OCI-LY7 (cell line): ENCODE measurements at regions not wholly inside any gene's neighbourhood (a gene's known extent, or its start where the extent isn't known, plus 50 kb on each side); places are given as distances from the start of the nearest gene placed in this dataset.

Experiments
- BruUV-seq: library from RNA; stranded (reverse); fragments of 400-500 nt; replicated peaks from 2 replicates; lab custom pipeline; 2021; lab: Mats Ljungman, UMichigan
- CTCF ChIA-PET: fragments of 300-600 bp; sonication (Branson Sonifier 250); formaldehyde crosslinking; loops from one replicate; lab custom pipeline; 2022; ENCODE audit warnings: antibody characterized with exemption; ENCODE audit not compliant: unreplicated experiment; lab: Charles Lee
- POLR2A ChIA-PET: fragments of 300-600 bp; sonication (Branson Sonifier 250); formaldehyde crosslinking; loops from one replicate; lab custom pipeline; 2022; ENCODE audit warnings: antibody characterized with exemption; lab: Charles Lee
- DNase-seq: peaks from one replicate; pipeline ENCODE4 v3.0.0-alpha.2; 2015; ENCODE audit warnings: low spot score
- H2AFZ ChIP-seq: fragments of 200-600 bp; sonication (generic), shearing (Covaris generic); 2 replicates; pipeline ENCODE4 v1.6.1; 2014; ENCODE audit warnings: mild to moderate bottlenecking, antibody characterized with exemption, low read length, moderate library complexity
- H3K27ac ChIP-seq: fragments of 200-600 bp; sonication (generic); 2 replicates; pipeline ENCODE4 v1.5.1; 2014; ENCODE audit warnings: mixed run types, low read depth, mild to moderate bottlenecking, moderate library complexity, low read length, inconsistent platforms; ENCODE audit not compliant: poor library complexity, severe bottlenecking
- H3K36me3 ChIP-seq: fragments of 200-600 bp; sonication (generic); 2 replicates; pipeline ENCODE4 v1.6.1; 2014; ENCODE audit warnings: mild to moderate bottlenecking, antibody characterized with exemption, low read length, moderate library complexity, mixed read lengths; ENCODE audit not compliant: insufficient read depth
- H3K4me1 ChIP-seq: fragments of 200-600 bp; sonication (generic); 2 replicates; pipeline ENCODE4 v1.5.1; 2014; ENCODE audit warnings: mild to moderate bottlenecking, low read length; ENCODE audit not compliant: insufficient read depth, poor library complexity, severe bottlenecking
- H3K4me2 ChIP-seq: fragments of 200-600 bp; sonication (generic); 2 replicates; pipeline ENCODE4 v1.6.1; 2014; ENCODE audit warnings: mild to moderate bottlenecking, low read length
- H3K4me3 ChIP-seq: fragments of 200-600 bp; sonication (generic); 2 replicates; pipeline ENCODE4 v1.5.1; 2014; ENCODE audit warnings: mild to moderate bottlenecking, low read depth, low read length; ENCODE audit not compliant: poor library complexity, severe bottlenecking
- H3K79me2 ChIP-seq: fragments of 200-600 bp; sonication (generic); 2 replicates; pipeline ENCODE4 v1.6.1; 2016; ENCODE audit warnings: low read depth, mild to moderate bottlenecking, low read length, moderate library complexity, mixed read lengths; ENCODE audit not compliant: insufficient read depth
- H3K9me2 ChIP-seq: fragments of 200-600 bp; sonication (generic); 2 replicates; pipeline ENCODE4 v1.6.1; 2016; ENCODE audit warnings: mild to moderate bottlenecking, low read length, mixed read lengths; ENCODE audit not compliant: insufficient read depth
- H3K9me3 ChIP-seq: fragments of 200-600 bp; sonication (generic); 2 replicates; pipeline ENCODE4 v1.6.1; 2014; ENCODE audit warnings: mild to moderate bottlenecking, mixed run types, low read length, mixed read lengths
- H4K20me1 ChIP-seq: fragments of 200-600 bp; sonication (generic); 2 replicates; pipeline ENCODE4 v1.6.1; 2014; ENCODE audit warnings: mild to moderate bottlenecking, antibody characterized with exemption, low read length, moderate library complexity, mixed read lengths; ENCODE audit not compliant: insufficient read depth
- CTCF ChIP-seq: fragments of 200-600 bp; sonication (generic); conservative IDR thresholded peaks from 2 replicates; pipeline ENCODE4 v1.5.1; 2014; ENCODE audit warnings: mild to moderate bottlenecking, antibody characterized with exemption, low read length, moderate library complexity, mixed read lengths
- EZH2phosphoT487 ChIP-seq: fragments of 200-600 bp; sonication (generic); IDR thresholded peaks from 2 replicates; pipeline ENCODE4 v1.6.1; 2018; ENCODE audit warnings: low read depth, borderline replicate concordance, mild to moderate bottlenecking, mixed run types, antibody characterized with exemption, low read length, moderate library complexity, mixed read lengths
- intact Hi-C: fragments of 100-400 bp; cut with micrococcal nuclease; formaldehyde crosslinking; loops from one replicate; pipeline ENCODE4 v1.10.0; 2022; ENCODE audit not compliant: unreplicated experiment

DNA sequence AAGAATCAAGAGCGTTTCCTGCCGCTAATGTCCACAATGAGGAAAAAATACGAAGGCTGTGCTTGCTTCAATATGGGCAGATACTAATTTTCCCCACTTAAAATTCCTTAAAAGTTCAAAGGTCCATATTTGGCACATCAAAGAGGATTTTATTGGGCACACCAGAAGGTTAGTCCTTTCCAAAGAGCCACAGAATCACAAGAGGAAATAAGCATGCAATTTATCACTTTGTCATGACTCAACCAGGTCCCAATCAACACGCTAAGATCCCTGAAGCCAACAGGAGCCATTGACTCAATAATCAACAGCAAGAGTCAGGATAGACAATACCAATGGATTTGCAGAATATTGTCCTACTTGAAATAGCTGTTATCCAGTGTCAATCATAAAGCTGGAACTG lies 80.6 kb downstream of the MAP1LC3B2 start:
- no TSS peak for BruUV-seq
- Histone ChIP-seq H3K4me2 (no peak overlapping the region), H3K27ac (no peak overlapping the region), H3K36me3 (no peaks in the 10 kb centered on the region), H3K9me2 (no peaks in the 10 kb centered on the region), H3K79me2 (no peaks in the 10 kb centered on the region), H3K4me1 (no peaks in the 10 kb centered on the region), H2AFZ (no peak overlapping the region), H3K9me3 (no peaks in the 10 kb centered on the region), H3K4me3 (no peak overlapping the region), H4K20me1 (no peaks in the 10 kb centered on the region)
- POLR2A ChIA-PET, result no interaction called here
- intact Hi-C loops, result no loop called here
- DNase-seq, result no peak
- TF ChIP-seq EZH2phosphoT487 (no peak), CTCF (no peak)
- CTCF ChIA-PET, result no interaction called here

- H3K9me3 ChIP-seq, result no peaks in the 10 kb centered on the region
- ChIA-PET POLR2A (no interaction called here), CTCF (no interaction called here)
- BruUV-seq, result no TSS peak
- no peaks in the 10 kb centered on the region for H4K20me1 ChIP-seq
- TF ChIP-seq EZH2phosphoT487, result no peak
- H3K9me2 ChIP-seq, result no peaks in the 10 kb centered on the region
- no peak for DNase-seq
- intact Hi-C loops, result no loop called here
- no peaks in the 10 kb centered on the region for H3K79me2 ChIP-seq
- H3K36me3 ChIP-seq, result no peaks in the 10 kb centered on the region
- H3K4me3 ChIP-seq, result no peak overlapping the region
- H3K4me1 ChIP-seq, result no peaks in the 10 kb centered on the region
- H3K4me2 ChIP-seq, result no peak overlapping the region
- no peak overlapping the region for H3K27ac ChIP-seq
- H2AFZ ChIP-seq, result no peak overlapping the region
Observed at GRCh38 chr12:116638376-116638775, 79.2 kb downstream of the MAP1LC3B2 start.

DNA sequence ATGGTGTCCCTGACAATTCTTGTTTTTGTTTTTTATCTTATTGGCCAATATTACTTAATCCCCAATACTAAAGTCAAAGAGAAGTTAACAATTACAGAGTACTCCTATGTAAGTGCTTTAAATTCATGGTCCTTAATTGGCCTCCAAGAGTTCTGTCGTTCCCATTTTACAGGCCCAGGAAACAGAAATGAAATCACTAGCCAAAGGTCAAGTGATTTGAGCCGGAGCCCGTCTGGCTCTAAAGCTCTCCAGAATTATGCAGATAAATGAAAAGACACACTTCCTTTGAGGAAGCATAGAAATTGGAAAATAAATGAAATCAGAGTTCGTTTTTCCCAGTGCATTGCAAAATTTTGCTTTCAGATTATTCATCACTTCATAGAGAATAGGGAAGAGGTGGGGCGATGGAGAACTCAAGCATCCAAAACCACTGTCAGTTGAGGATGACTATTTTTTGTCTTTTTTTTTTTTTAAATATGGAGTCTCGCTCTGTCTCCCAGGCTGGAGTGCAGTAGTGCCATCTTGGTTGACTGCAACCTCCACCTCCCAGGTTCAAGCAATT lies 78.5 kb downstream of the MAP1LC3B2 start:
- ChIA-PET POLR2A (no interaction called here), CTCF (no interaction called here)
- no peak for TF ChIP-seq EZH2phosphoT487
- no peak for TF ChIP-seq CTCF
- Histone ChIP-seq H3K9me3 (no peaks in the 10 kb centered on the region), H2AFZ (no peak overlapping the region), H3K27ac (no peak overlapping the region), H3K4me2 (no peak overlapping the region), H4K20me1 (no peaks in the 10 kb centered on the region), H3K79me2 (no peaks in the 10 kb centered on the region), H3K9me2 (no peaks in the 10 kb centered on the region), H3K4me1 (no peaks in the 10 kb centered on the region), H3K36me3 (no peaks in the 10 kb centered on the region), H3K4me3 (no peak overlapping the region)
- intact Hi-C loops, result no loop called here
- no TSS peak for BruUV-seq
- no peak for DNase-seq
